ENCODE measurements at regions not wholly inside any gene's neighbourhood (a gene's known extent, or its start where the extent isn't known, plus 50 kb on each side); places are given as distances from the start of the nearest gene placed in this dataset.
A peak's percentile ranks its signal among the peaks of the same experiment; 100 is the strongest.

- H3K36me3 Mint-ChIP-seq (ENCODE audit: insufficient read depth, unreplicated experiment): no peaks in the 10 kb centered on the region
- no peak for TF ChIP-seq CTCF (IDR thresholded peaks at IDR 0.05; ENCODE audit: unreplicated experiment)
- no peak overlapping the region for H3K27ac Mint-ChIP-seq (ENCODE audit: unreplicated experiment)
- no TSS peak for BruUV-seq (replicated peaks)
- DNase-seq: no peak
- peaks cover 4% of the 10 kb centered on the region for H3K9me3 Mint-ChIP-seq (ENCODE audit: low read depth, unreplicated experiment)
- intact Hi-C loops (cut with micrococcal nuclease; ENCODE audit: unreplicated experiment): loop anchor here (10.0 kb wide), 1 partner anchor 325 kb away; no protein-coding TSS in a partner anchor
- no peaks in the 10 kb centered on the region for H3K27me3 Mint-ChIP-seq (ENCODE audit: unreplicated experiment)
- no peak overlapping the region for H3K4me3 Mint-ChIP-seq (ENCODE audit: low read depth, unreplicated experiment)
- H3K4me1 Mint-ChIP-seq (ENCODE audit: low read depth, unreplicated experiment): peaks cover 9% of the 10 kb centered on the region
- CTCF ChIA-PET: interaction anchor here (0.6 to 0.9 kb wide), 2 partner anchors 12 to 1425 kb away, joined by 3 to 5 read pairs; no protein-coding TSS in a partner anchor
These were observed 848.9 kb downstream of the REEP3 start for GRCh38 chr10:64369885-64370773.

GRCh38 chr10:64374346-64374745, 853.1 kb downstream of the REEP3 start:
- H3K4me1 Mint-ChIP-seq (ENCODE audit: low read depth, unreplicated experiment): peaks cover 18% of the 10 kb centered on the region
- H3K27me3 Mint-ChIP-seq (ENCODE audit: unreplicated experiment): no peaks in the 10 kb centered on the region
- H3K27ac Mint-ChIP-seq (ENCODE audit: unreplicated experiment): no peak overlapping the region
- DNase-seq: no peak
- H3K9me3 Mint-ChIP-seq (ENCODE audit: low read depth, unreplicated experiment): peaks cover 4% of the 10 kb centered on the region
- no peak overlapping the region for H3K4me3 Mint-ChIP-seq (ENCODE audit: low read depth, unreplicated experiment)
- intact Hi-C loops (cut with micrococcal nuclease; ENCODE audit: unreplicated experiment): loop anchor here (10.0 kb wide), 1 partner anchor 330 kb away; no protein-coding TSS in a partner anchor
- BruUV-seq (replicated peaks): no TSS peak
- no peaks in the 10 kb centered on the region for H3K36me3 Mint-ChIP-seq (ENCODE audit: insufficient read depth, unreplicated experiment)
- CTCF ChIA-PET: no interaction called here
- TF ChIP-seq CTCF (IDR thresholded peaks at IDR 0.05; ENCODE audit: unreplicated experiment): no peak

- no TSS peak for BruUV-seq (replicated peaks)
- peaks cover 4% of the 10 kb centered on the region for H3K9me3 Mint-ChIP-seq (ENCODE audit: low read depth, unreplicated experiment)
- H3K36me3 Mint-ChIP-seq (ENCODE audit: insufficient read depth, unreplicated experiment): no peaks in the 10 kb centered on the region
- H3K27me3 Mint-ChIP-seq (ENCODE audit: unreplicated experiment): no peaks in the 10 kb centered on the region
- intact Hi-C loops (cut with micrococcal nuclease; ENCODE audit: unreplicated experiment): loop anchor here (2.0 to 10.0 kb wide), 2 partner anchors 259 to 331 kb away; no protein-coding TSS in a partner anchor
- no peak overlapping the region for H3K27ac Mint-ChIP-seq (ENCODE audit: unreplicated experiment)
- CTCF ChIA-PET: no interaction called here
- DNase-seq: no peak
- TF ChIP-seq CTCF (IDR thresholded peaks at IDR 0.05; ENCODE audit: unreplicated experiment): no peak
- H3K4me3 Mint-ChIP-seq (ENCODE audit: low read depth, unreplicated experiment): no peak overlapping the region
- H3K4me1 Mint-ChIP-seq (ENCODE audit: low read depth, unreplicated experiment): peaks cover 9% of the 10 kb centered on the region
These were observed 855.0 kb downstream of the REEP3 start for GRCh38 chr10:64376167-64376566.

- CTCF ChIA-PET: interaction anchor here (0.9 to 1.1 kb wide), 2 partner anchors 265 to 339 kb away, joined by 3 to 7 read pairs; no protein-coding TSS in a partner anchor
- intact Hi-C loops (cut with micrococcal nuclease; ENCODE audit: unreplicated experiment): loop anchor here (1.0 to 10.0 kb wide), 2 partner anchors 287 to 335 kb away; no protein-coding TSS in a partner anchor
- peaks cover 9% of the 10 kb centered on the region for H3K4me1 Mint-ChIP-seq (ENCODE audit: low read depth, unreplicated experiment)
- no peak overlapping the region for H3K27ac Mint-ChIP-seq (ENCODE audit: unreplicated experiment)
- no peaks in the 10 kb centered on the region for H3K36me3 Mint-ChIP-seq (ENCODE audit: insufficient read depth, unreplicated experiment)
- no TSS peak for BruUV-seq (replicated peaks)
- peaks cover 3% of the 10 kb centered on the region for H3K9me3 Mint-ChIP-seq (ENCODE audit: low read depth, unreplicated experiment)
- DNase-seq: peak; percentile 48
- no peaks in the 10 kb centered on the region for H3K27me3 Mint-ChIP-seq (ENCODE audit: unreplicated experiment)
- peak; percentile 26 for TF ChIP-seq CTCF (IDR thresholded peaks at IDR 0.05; ENCODE audit: unreplicated experiment)
- H3K4me3 Mint-ChIP-seq (ENCODE audit: low read depth, unreplicated experiment): no peak overlapping the region
These were observed 858.7 kb downstream of the REEP3 start for GRCh38 chr10:64379898-64380297.
